Neural cell (in vitro differentiated cells): ENCODE measurements at regions not wholly inside any gene's neighbourhood (a gene's known extent, or its start where the extent isn't known, plus 50 kb on each side); places are given as distances from the start of the nearest gene placed in this dataset.

ENCODE experiments used
- H2AFZ ChIP-seq: fragments of 200-600, 300-800 bp; sonication (generic), shearing (Covaris generic); 2 replicates; pipeline ENCODE4 v1.6.0; 2014; ENCODE audit warnings: low read depth, mild to moderate bottlenecking, antibody characterized with exemption, low read length, moderate library complexity
- H3F3A ChIP-seq: fragments of 200-600 bp; shearing (Covaris generic); 2 replicates; pipeline ENCODE4 v1.6.1; 2016; ENCODE audit warnings: mild to moderate bottlenecking, moderate library complexity, mixed read lengths, antibody characterized with exemption, low read length; ENCODE audit not compliant: insufficient read depth, poor library complexity, severe bottlenecking
- H3K27ac ChIP-seq: fragments of 200-600, 300-800 bp; sonication (generic), shearing (Covaris generic); 2 replicates; pipeline ENCODE4 v1.5.1; 2014; ENCODE audit warnings: mild to moderate bottlenecking, low read length, moderate library complexity
- H3K27me3 ChIP-seq: fragments of 300-800, 200-600 bp; sonication (generic), shearing (Covaris generic); 2 replicates; pipeline ENCODE4 v1.6.0; 2014; ENCODE audit warnings: mild to moderate bottlenecking, low read depth, low read length, moderate library complexity; ENCODE audit not compliant: insufficient read depth
- H3K36me3 ChIP-seq: fragments of 300-800, 200-600 bp; sonication (generic), shearing (Covaris generic); 2 replicates; pipeline ENCODE4 v1.5.1; 2014; ENCODE audit warnings: mild to moderate bottlenecking, antibody characterized with exemption, low read length, moderate library complexity; ENCODE audit not compliant: insufficient read depth
- H3K4me2 ChIP-seq: fragments of 300-800, 200-600 bp; sonication (generic), shearing (Covaris generic); 2 replicates; pipeline ENCODE4 v1.6.0; 2014; ENCODE audit warnings: mild to moderate bottlenecking, low read length
- H3K4me3 ChIP-seq: fragments of 300-800, 200-600 bp; sonication (generic), shearing (Covaris generic); 2 replicates; pipeline ENCODE4 v1.5.1; 2014; ENCODE audit warnings: mild to moderate bottlenecking, low read length, moderate library complexity
- H3K79me2 ChIP-seq: fragments of 200-600 bp; shearing (Covaris generic); replicated peaks from 2 replicates; pipeline ENCODE4 v1.6.0; 2014; ENCODE audit warnings: mild to moderate bottlenecking, low read length, moderate library complexity; ENCODE audit not compliant: insufficient read depth
- H3K9ac ChIP-seq: fragments of 300-800, 200-600 bp; sonication (generic), shearing (Covaris generic); 2 replicates; pipeline ENCODE4 v1.6.1; 2016; ENCODE audit warnings: mild to moderate bottlenecking, low read length, mixed read lengths
- H3K9me2 ChIP-seq: fragments of 200-600 bp; shearing (Covaris generic); 2 replicates; pipeline ENCODE4 v1.6.1; 2016; ENCODE audit warnings: mild to moderate bottlenecking, low read length, mixed read lengths; ENCODE audit not compliant: insufficient read depth
- H3K9me3 ChIP-seq: fragments of 200-600, 300-800 bp; sonication (generic), shearing (Covaris generic); 2 replicates; pipeline ENCODE4 v1.6.1; 2016; ENCODE audit warnings: mild to moderate bottlenecking, mixed run types, low read length, moderate library complexity, mixed read lengths
- H4K20me1 ChIP-seq: fragments of 200-600 bp; shearing (Covaris generic); 2 replicates; pipeline ENCODE4 v1.6.1; 2016; ENCODE audit warnings: mild to moderate bottlenecking, mixed run types; ENCODE audit not compliant: insufficient read depth
- CTCF ChIP-seq: fragments of 450-650 bp; IDR thresholded peaks from 2 replicates; pipeline ENCODE4 v1.5.1; 2014; ENCODE audit warnings: antibody characterized with exemption, mild to moderate bottlenecking, moderate library complexity; ENCODE audit not compliant: poor library complexity, severe bottlenecking
- EP300 ChIP-seq: fragments of 450-650 bp; conservative IDR thresholded peaks from 2 replicates; pipeline ENCODE4 v1.6.1; 2014; ENCODE audit warnings: antibody characterized with exemption, mild to moderate bottlenecking, moderate library complexity; ENCODE audit not compliant: poor library complexity, severe bottlenecking
- EZH2 ChIP-seq: fragments of 200-600, 300-800 bp; shearing (Covaris generic), sonication (generic); IDR thresholded peaks from 2 replicates; pipeline ENCODE4 v1.6.1; 2014; ENCODE audit warnings: antibody characterized with exemption, low read length, borderline replicate concordance, mild to moderate bottlenecking; ENCODE audit not compliant: insufficient read depth, poor library complexity, severe bottlenecking
- MXI1 ChIP-seq: fragments of 450-650 bp; conservative IDR thresholded peaks from 2 replicates; pipeline ENCODE4 v1.6.1; 2014; ENCODE audit warnings: antibody characterized with exemption, mild to moderate bottlenecking; ENCODE audit not compliant: poor library complexity, severe bottlenecking
- POLR2AphosphoS5 ChIP-seq: IDR thresholded peaks from 2 replicates; pipeline ENCODE4 v1.6.1; 2012
- RAD21 ChIP-seq: fragments of 450-650 bp; conservative IDR thresholded peaks from 2 replicates; pipeline ENCODE4 v1.6.1; 2014; ENCODE audit warnings: antibody characterized with exemption, mild to moderate bottlenecking, moderate library complexity
- REST ChIP-seq: IDR thresholded peaks from 2 replicates; pipeline ENCODE4 v1.6.1; 2012; ENCODE audit warnings: borderline replicate concordance
- SMC3 ChIP-seq: fragments of 450-650 bp; conservative IDR thresholded peaks from 2 replicates; pipeline ENCODE4 v1.6.1; 2014; ENCODE audit warnings: antibody characterized with exemption, mild to moderate bottlenecking, moderate library complexity; ENCODE audit not compliant: poor library complexity
- TAF1 ChIP-seq: IDR thresholded peaks from 2 replicates; pipeline ENCODE4 v1.6.1; 2012; ENCODE audit warnings: low read depth

GRCh38 chr14:43896044-43896443, 611.0 kb downstream of the FSCB start:
- Histone ChIP-seq H3K4me2 (no peak overlapping the region), H3K9me3 (no peaks in the 10 kb centered on the region), H3K9ac (no peak overlapping the region), H4K20me1 (no peaks in the 10 kb centered on the region), H3K9me2 (no peaks in the 10 kb centered on the region), H3K27ac (no peak overlapping the region), H3K4me3 (no peak overlapping the region), H2AFZ (no peak overlapping the region), H3K79me2 (no peaks in the 10 kb centered on the region), H3K36me3 (no peaks in the 10 kb centered on the region), H3F3A (no peaks in the 10 kb centered on the region), H3K27me3 (no peaks in the 10 kb centered on the region)
- TF ChIP-seq POLR2AphosphoS5 (no peak), TAF1 (no peak), RAD21 (no peak), EZH2 (no peak), CTCF (no peak), SMC3 (no peak), REST (no peak), EP300 (no peak), MXI1 (no peak)

GRCh38 chr14:43894534-43894933, 612.5 kb downstream of the FSCB start:
- no peak overlapping the region for H3K4me2 ChIP-seq
- no peak for TF ChIP-seq REST
- no peak for TF ChIP-seq CTCF
- no peak for TF ChIP-seq EZH2
- no peak for TF ChIP-seq RAD21
- no peak for TF ChIP-seq POLR2AphosphoS5
- TF ChIP-seq TAF1, result no peak
- no peak for TF ChIP-seq EP300
- TF ChIP-seq MXI1, result no peak
- no peak for TF ChIP-seq SMC3
- H3K27me3 ChIP-seq, result no peaks in the 10 kb centered on the region
- no peaks in the 10 kb centered on the region for H3K9me2 ChIP-seq
- no peaks in the 10 kb centered on the region for H3K36me3 ChIP-seq
- H3K27ac ChIP-seq, result no peak overlapping the region
- H3K79me2 ChIP-seq, result no peaks in the 10 kb centered on the region
- no peaks in the 10 kb centered on the region for H3K9me3 ChIP-seq
- H3K4me3 ChIP-seq, result no peak overlapping the region
- no peak overlapping the region for H3K9ac ChIP-seq
- H2AFZ ChIP-seq, result no peak overlapping the region
- H4K20me1 ChIP-seq, result no peaks in the 10 kb centered on the region
- H3F3A ChIP-seq, result no peaks in the 10 kb centered on the region
